Body of pancreas (tissue), 4 donors: ENCODE measurements at regions not wholly inside any gene's neighbourhood (a gene's known extent, or its start where the extent isn't known, plus 50 kb on each side); places are given as distances from the start of the nearest gene placed in this dataset.

Source experiments
- POLR2A ChIP-seq, 3 donors: fragments of 450-650 bp; IDR thresholded peaks; one replicate each; pipeline ENCODE4 v1.6.1; 2016; ENCODE audit warnings: antibody characterized with exemption in 3 of 3, mild to moderate bottlenecking in 2 of 3
- TF ChIP-seq, protein P1 (sequence below), 7 experiments: fragments of 450-650 bp in 4 of 7; fragments of 200-600 bp in 3 of 7; sonication (generic) in 3 of 7; IDR thresholded peaks; one replicate each; pipeline ENCODE4 v1.5.1; 2016 to 2019; ENCODE audit warnings: antibody characterized with exemption in 7 of 7

DNA sequence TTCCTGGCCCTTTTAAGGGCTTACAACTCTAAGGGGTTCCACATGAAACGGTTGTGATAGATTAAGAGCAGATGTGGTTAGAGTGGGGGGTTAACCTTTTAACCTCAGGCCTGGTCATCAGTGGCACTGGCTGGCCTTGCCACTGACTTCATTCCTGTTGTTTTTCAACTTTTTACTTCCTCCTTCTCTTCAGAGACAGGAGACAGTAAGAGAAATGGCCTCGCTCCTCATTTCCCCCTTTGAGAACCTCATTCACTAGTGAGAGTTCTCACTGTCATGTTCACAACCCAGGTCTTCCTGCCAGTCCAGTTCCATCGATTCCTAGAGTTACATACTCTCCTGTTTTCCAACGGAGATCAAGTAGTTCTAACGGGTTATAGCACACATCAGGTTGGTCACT is 101.6 kb upstream of the SLC1A4 start:
- TF ChIP-seq, protein P1, sequence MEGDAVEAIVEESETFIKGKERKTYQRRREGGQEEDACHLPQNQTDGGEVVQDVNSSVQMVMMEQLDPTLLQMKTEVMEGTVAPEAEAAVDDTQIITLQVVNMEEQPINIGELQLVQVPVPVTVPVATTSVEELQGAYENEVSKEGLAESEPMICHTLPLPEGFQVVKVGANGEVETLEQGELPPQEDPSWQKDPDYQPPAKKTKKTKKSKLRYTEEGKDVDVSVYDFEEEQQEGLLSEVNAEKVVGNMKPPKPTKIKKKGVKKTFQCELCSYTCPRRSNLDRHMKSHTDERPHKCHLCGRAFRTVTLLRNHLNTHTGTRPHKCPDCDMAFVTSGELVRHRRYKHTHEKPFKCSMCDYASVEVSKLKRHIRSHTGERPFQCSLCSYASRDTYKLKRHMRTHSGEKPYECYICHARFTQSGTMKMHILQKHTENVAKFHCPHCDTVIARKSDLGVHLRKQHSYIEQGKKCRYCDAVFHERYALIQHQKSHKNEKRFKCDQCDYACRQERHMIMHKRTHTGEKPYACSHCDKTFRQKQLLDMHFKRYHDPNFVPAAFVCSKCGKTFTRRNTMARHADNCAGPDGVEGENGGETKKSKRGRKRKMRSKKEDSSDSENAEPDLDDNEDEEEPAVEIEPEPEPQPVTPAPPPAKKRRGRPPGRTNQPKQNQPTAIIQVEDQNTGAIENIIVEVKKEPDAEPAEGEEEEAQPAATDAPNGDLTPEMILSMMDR (IDR thresholded peaks at IDR 0.05): no peak
- no peak for TF ChIP-seq POLR2A (IDR thresholded peaks at IDR 0.05)
